Stimulated activated naive CD8-positive, alpha-beta T cell treated with anti-CD3 and anti-CD28 coated beads, Interleukin-15, Interleukin-2, amounts not matched to agents 100 ng/mL and 50 ng/mL, for 24 hours (primary cell): ENCODE measurements at regions not wholly inside any gene's neighbourhood (a gene's known extent, or its start where the extent isn't known, plus 50 kb on each side); places are given as distances from the start of the nearest gene placed in this dataset.
"Not testable (repeated sequence)": the region's sequence is repeated elsewhere in the genome, so short reads cannot be mapped to it uniquely, and the experiment has no call there.

Experiments
- H3K27ac Mint-ChIP-seq: one replicate; pipeline ENCODE4 v1.8.0; 2021; ENCODE audit warnings: mild to moderate bottlenecking, mixed read lengths
- H3K27me3 Mint-ChIP-seq: one replicate; pipeline ENCODE4 v1.8.0; 2021; ENCODE audit warnings: mixed read lengths
- H3K36me3 Mint-ChIP-seq: one replicate; pipeline ENCODE4 v1.8.0; 2021; ENCODE audit warnings: low read depth, mixed read lengths
- H3K4me1 Mint-ChIP-seq: one replicate; pipeline ENCODE4 v1.8.0; 2021; ENCODE audit warnings: low read depth, mixed read lengths
- H3K4me3 Mint-ChIP-seq: one replicate; pipeline ENCODE4 v1.8.0; 2021; ENCODE audit warnings: mild to moderate bottlenecking, mixed read lengths
- H3K9me3 Mint-ChIP-seq: one replicate; pipeline ENCODE4 v1.8.0; 2021; ENCODE audit warnings: mixed read lengths

DNA sequence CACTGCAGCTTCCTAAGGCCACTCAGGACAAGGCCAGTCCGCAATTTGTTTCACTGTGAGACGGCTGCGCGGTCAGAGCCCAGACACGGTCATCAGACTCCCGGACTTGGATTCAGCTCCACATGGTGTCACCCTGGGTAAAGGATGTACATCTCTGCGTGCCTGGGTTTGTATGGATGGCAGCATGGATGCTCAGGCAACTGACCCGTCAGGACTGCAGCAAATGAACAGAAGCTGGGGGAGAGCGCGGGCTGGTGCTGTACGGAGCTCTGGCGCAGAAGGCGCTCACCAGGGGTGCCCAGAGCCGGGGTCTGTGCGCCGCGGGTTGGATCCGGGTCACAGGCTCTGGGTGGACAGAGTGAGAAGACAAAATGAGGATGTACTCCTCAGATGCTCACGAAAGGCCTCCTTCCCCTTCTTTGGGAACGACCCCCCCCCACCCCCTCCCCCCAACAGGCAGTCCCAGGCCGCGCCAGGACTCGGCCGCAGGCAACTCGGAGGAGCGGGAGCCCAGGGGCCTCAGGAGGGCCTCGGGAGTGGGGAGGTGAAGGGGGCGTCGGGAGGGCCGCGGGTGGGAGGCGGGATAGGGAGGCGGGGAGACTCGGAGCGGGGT is 92.4 kb downstream of the CXCL12 start:
- Mint-ChIP-seq H3K9me3 (no peaks in the 10 kb centered on the region), H3K27ac (no peak overlapping the region), H3K36me3 (no peaks in the 10 kb centered on the region), H3K4me1 (no peaks in the 10 kb centered on the region), H3K4me3 (no peak overlapping the region), H3K27me3 (peaks cover 32% of the 10 kb centered on the region)

DNA sequence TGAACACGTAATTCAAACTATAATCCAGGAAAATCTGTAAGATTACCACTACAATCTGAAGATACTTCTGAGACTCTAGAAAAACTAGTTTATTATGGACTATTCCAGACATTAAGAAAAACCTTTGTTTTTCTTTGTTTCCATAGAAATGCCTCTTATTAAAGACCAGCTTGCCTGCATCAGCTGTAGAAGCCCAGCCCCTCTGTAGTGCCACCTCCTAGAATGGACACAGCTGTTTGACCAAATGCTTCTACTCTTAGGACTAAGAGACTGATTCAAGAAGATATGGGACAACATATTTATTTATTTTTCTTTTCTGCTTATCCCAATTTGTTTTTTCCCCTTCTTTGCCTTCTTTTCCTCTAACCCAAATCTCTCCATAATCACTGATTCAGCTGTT is 93.8 kb downstream of the CXCL12 start:
- Mint-ChIP-seq H3K4me1 (no peaks in the 10 kb centered on the region), H3K9me3 (no peaks in the 10 kb centered on the region), H3K27ac (no peak overlapping the region)

GRCh38 chr10:44289125-44289524 is 95.8 kb downstream of the CXCL12 start:
- Mint-ChIP-seq H3K27ac (no peak overlapping the region), H3K9me3 (no peaks in the 10 kb centered on the region), H3K36me3 (no peaks in the 10 kb centered on the region), H3K4me3 (no peak overlapping the region), H3K27me3 (peaks cover 33% of the 10 kb centered on the region), H3K4me1 (no peaks in the 10 kb centered on the region)

More for the DNA sequence above, 93.8 kb downstream of the CXCL12 start:
- H3K27me3 Mint-ChIP-seq, result peaks cover 33% of the 10 kb centered on the region
- no peaks in the 10 kb centered on the region for H3K36me3 Mint-ChIP-seq
- no peak overlapping the region for H3K4me3 Mint-ChIP-seq

GRCh38 chr10:44287408-44287807 is 97.5 kb downstream of the CXCL12 start:
- Mint-ChIP-seq H3K9me3 (no peaks in the 10 kb centered on the region), H3K27me3 (peaks cover 31% of the 10 kb centered on the region)

GRCh38 chr10:44284198-44285084 is 100.5 kb downstream of the CXCL12 start:
- H3K36me3 Mint-ChIP-seq, result no peaks in the 10 kb centered on the region
- no peak overlapping the region for H3K4me3 Mint-ChIP-seq
- H3K27ac Mint-ChIP-seq, result no peak overlapping the region
- no peaks in the 10 kb centered on the region for H3K4me1 Mint-ChIP-seq
- no peaks in the 10 kb centered on the region for H3K9me3 Mint-ChIP-seq
- H3K27me3 Mint-ChIP-seq, result peaks cover 10% of the 10 kb centered on the region

More at GRCh38 chr10:44287408-44287807, 97.5 kb downstream of the CXCL12 start:
- Mint-ChIP-seq H3K4me3 (no peak overlapping the region), H3K4me1 (no peaks in the 10 kb centered on the region), H3K36me3 (no peaks in the 10 kb centered on the region), H3K27ac (no peak overlapping the region)

DNA sequence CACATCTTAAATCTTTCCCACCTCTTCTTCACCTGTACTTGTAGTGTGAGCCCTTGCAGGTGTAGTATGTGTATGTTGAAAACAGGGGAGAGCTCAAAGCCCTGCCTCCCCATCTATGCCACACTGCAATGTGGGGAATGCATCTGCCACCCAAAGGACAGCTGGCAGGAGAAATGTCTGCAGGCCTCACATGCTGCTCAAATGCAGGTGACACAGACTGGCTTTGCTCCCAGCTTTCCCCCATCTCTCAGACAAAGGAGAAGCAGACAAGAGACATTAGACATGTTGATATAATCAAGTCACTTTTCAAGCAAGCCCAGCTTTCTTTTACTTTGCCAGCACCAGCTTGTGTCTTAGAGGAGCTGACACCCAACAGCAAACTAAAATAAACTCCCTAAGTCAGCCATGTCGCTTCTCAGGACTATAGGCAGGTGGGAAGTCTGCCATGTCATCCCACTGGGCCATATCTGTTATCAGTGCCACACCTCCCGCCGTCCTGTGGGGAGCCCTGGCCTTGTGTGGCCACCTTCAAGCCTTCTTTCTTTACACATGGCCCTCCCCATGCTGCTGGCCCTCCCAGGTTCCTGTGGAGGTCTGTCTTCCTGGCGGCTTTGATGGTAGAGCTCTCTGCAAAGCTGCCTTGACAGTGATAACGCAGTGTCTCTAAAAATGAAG is 102.1 kb downstream of the CXCL12 start:
- H3K27ac Mint-ChIP-seq, result no peak overlapping the region
- H3K36me3 Mint-ChIP-seq, result no peaks in the 10 kb centered on the region
- no peaks in the 10 kb centered on the region for H3K4me1 Mint-ChIP-seq
- H3K4me3 Mint-ChIP-seq, result no peak overlapping the region
- peaks cover 5% of the 10 kb centered on the region for H3K27me3 Mint-ChIP-seq
- H3K9me3 Mint-ChIP-seq, result no peaks in the 10 kb centered on the region

- Mint-ChIP-seq H3K4me3 (no peak overlapping the region), H3K9me3 (peaks cover 3% of the 10 kb centered on the region)
These were observed 103.2 kb downstream of the CXCL12 start for GRCh38 chr10:44281662-44282061.

DNA sequence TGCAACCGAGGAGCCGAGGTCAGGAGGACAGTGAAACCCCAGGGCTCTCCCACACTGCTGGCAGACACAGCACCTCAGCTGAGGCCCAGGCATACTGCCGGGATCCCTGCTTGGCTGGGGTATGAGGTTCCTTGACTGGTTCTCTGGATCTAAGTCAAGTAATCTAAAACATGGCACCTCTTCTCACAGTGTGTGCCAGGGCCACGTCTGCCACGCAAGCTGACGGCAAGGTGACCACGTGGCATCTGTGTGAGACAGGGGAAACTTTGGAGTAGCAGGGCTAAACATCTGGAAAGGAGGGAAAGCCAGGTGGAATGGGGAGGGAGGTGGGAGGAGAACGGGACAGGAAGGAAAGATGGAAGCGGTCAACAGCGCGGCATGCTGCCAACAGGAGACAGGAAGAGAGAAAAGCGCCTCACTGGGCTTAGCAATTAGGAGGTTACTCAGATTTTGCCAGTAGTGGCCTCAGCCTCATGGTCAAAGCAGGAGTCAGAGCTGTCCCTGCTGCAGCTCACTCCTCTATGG is 103.7 kb downstream of the CXCL12 start:
- Mint-ChIP-seq H3K4me3 (no peak overlapping the region), H3K9me3 (peaks cover 8% of the 10 kb centered on the region), H3K27ac (no peak overlapping the region), H3K4me1 (no peaks in the 10 kb centered on the region), H3K36me3 (no peaks in the 10 kb centered on the region), H3K27me3 (no peaks in the 10 kb centered on the region)

More at GRCh38 chr10:44281662-44282061, 103.2 kb downstream of the CXCL12 start:
- no peaks in the 10 kb centered on the region for H3K4me1 Mint-ChIP-seq
- no peak overlapping the region for H3K27ac Mint-ChIP-seq
- no peaks in the 10 kb centered on the region for H3K36me3 Mint-ChIP-seq
- no peaks in the 10 kb centered on the region for H3K27me3 Mint-ChIP-seq

DNA sequence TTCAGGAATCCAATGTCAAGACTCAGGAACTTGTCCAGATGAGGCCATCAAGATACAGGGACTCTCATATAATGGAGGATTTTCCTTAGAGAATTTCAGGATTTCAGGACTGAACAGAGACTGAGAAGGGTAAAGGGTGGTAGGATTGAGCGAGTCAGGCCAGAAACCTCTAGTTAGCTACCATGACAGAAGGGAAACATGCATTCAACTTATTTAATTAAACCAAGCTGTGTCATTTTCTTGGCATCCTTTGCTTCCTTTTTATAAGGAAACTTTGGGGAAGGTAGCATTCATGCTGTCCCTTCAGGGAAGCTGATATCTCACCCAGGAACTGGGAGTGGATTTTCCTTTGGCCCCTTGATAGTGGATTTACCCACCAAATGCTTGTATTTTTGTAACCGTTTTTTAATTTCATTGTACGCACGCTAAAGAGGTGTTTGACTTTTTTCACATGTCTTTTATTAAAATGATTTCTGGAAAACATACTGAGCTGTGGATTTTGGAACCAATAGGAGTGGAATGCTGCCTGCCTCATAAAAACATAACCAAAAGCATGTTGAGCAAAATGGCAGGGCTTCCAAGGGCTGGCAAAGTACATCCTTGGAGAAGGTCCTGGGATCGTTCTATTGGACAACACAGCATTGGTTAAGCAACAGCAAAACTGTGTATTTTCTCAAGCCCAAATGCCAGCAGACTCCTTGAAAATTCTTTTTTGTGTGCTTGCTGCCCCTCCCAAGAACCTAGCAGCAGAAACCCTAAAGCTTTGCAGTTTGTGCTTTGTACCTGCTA is 104.5 kb downstream of the CXCL12 start:
- peaks cover 10% of the 10 kb centered on the region for H3K9me3 Mint-ChIP-seq
- no peaks in the 10 kb centered on the region for H3K4me1 Mint-ChIP-seq
- H3K27me3 Mint-ChIP-seq, result no peaks in the 10 kb centered on the region
- H3K36me3 Mint-ChIP-seq, result no peaks in the 10 kb centered on the region
- H3K4me3 Mint-ChIP-seq, result no peak overlapping the region
- no peak overlapping the region for H3K27ac Mint-ChIP-seq

DNA sequence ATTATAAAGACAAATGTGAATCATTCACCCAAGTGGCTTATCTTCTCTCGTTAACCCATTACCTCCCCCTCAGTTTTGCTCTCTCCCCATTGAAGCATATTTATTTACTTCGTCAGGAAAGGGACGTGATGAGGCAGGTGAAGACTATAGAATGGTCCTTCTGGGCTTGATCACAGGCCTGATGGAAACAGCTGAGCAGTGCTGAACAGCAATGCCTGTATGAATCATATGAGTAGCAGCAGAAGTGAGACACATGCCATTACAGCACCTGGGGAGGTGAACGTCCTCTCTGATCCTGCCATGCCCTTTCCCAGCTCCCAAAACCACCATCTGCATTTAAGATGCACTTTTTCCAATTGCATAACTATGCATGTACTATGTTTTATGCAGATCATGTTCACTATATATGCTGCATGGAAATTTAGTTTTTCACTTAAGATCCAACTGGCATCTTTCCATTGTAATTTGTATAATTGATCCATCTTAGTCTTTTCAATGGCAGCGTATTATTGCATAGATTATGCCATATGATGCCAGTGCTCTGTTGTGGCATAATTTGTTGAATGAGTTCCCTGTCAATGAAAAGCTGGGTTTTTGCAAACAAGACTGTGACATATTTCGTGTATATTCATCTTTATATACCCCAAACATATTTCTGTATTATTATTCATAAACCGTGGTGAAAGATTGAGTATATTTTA is 105.3 kb downstream of the CXCL12 start:
- Mint-ChIP-seq H3K4me1 (no peaks in the 10 kb centered on the region), H3K27ac (no peak overlapping the region), H3K4me3 (no peak overlapping the region), H3K36me3 (no peaks in the 10 kb centered on the region), H3K9me3 (peaks cover 10% of the 10 kb centered on the region), H3K27me3 (no peaks in the 10 kb centered on the region)

- Mint-ChIP-seq H3K9me3 (peaks cover 10% of the 10 kb centered on the region), H3K27me3 (no peaks in the 10 kb centered on the region), H3K36me3 (no peaks in the 10 kb centered on the region), H3K27ac (no peak overlapping the region), H3K4me1 (no peaks in the 10 kb centered on the region), H3K4me3 (no peak overlapping the region)
These were observed 106.0 kb downstream of the CXCL12 start for GRCh38 chr10:44278837-44279324.

GRCh38 chr10:44268435-44268948 is 116.4 kb downstream of the CXCL12 start:
- H3K27me3 Mint-ChIP-seq, H3K4me1 Mint-ChIP-seq, H3K27ac Mint-ChIP-seq, H3K4me3 Mint-ChIP-seq, H3K9me3 Mint-ChIP-seq, H3K36me3 Mint-ChIP-seq: not testable (repeated sequence)

GRCh38 chr10:44267007-44267406 is 117.9 kb downstream of the CXCL12 start:
- no peaks in the 10 kb centered on the region for H3K4me1 Mint-ChIP-seq
- H3K27ac Mint-ChIP-seq, result no peak overlapping the region
- no peaks in the 10 kb centered on the region for H3K36me3 Mint-ChIP-seq
- H3K27me3 Mint-ChIP-seq, result peaks cover 7% of the 10 kb centered on the region
- no peak overlapping the region for H3K4me3 Mint-ChIP-seq
- H3K9me3 Mint-ChIP-seq, result peaks cover 9% of the 10 kb centered on the region

GRCh38 chr10:44264244-44264643 is 120.7 kb downstream of the CXCL12 start:
- Mint-ChIP-seq H3K9me3 (peaks cover 9% of the 10 kb centered on the region), H3K36me3 (no peaks in the 10 kb centered on the region)

More at GRCh38 chr10:44264244-44264643, 120.7 kb downstream of the CXCL12 start:
- H3K4me1 Mint-ChIP-seq, result no peaks in the 10 kb centered on the region
- H3K4me3 Mint-ChIP-seq, result no peak overlapping the region
- no peak overlapping the region for H3K27ac Mint-ChIP-seq
- H3K27me3 Mint-ChIP-seq, result peaks cover 7% of the 10 kb centered on the region
